CD4-positive, alpha-beta T cell (primary cell): ENCODE measurements at regions not wholly inside any gene's neighbourhood (a gene's known extent, or its start where the extent isn't known, plus 50 kb on each side); places are given as distances from the start of the nearest gene placed in this dataset.

ENCODE experiments used
- ATAC-seq: fragments of 200-7000 bp; cut with Tn5 transposase; one replicate; pipeline ENCODE4 v1.10.0; 2022; ENCODE audit warnings: mild to moderate bottlenecking; ENCODE audit not compliant: poor library complexity
- CTCF ChIA-PET: fragments of 350-600 bp; sonication (Branson Sonifier 250); formaldehyde crosslinking; loops from one replicate; lab custom pipeline; 2021; ENCODE audit warnings: antibody characterized with exemption, inconsistent platforms; lab: Charles Lee
- POLR2A ChIA-PET: fragments of 350-600 bp; sonication (Branson Sonifier 250); formaldehyde crosslinking; loops from one replicate; lab custom pipeline; 2021; ENCODE audit warnings: antibody characterized with exemption, inconsistent platforms; lab: Charles Lee
- DNase-seq, 14 experiments: peaks; one replicate each; pipeline ENCODE4 v3.0.0-alpha.2; 2013 to 2020; ENCODE audit warnings: mixed read lengths in 2 of 14
- H3K27ac ChIP-seq, 2 donors: one replicate each; pipeline versions ENCODE4 v1.5.1 to v1.7.0; 2013; ENCODE audit warnings: low read length in 2 of 2, low read depth in 1 of 2, mild to moderate bottlenecking in 1 of 2
- H3K27me3 ChIP-seq, 2 experiments: 1 replicate in 1 of 2; 2 replicates in 1 of 2; pipeline versions ENCODE4 v1.6.1 to v1.7.0; 2013; ENCODE audit warnings: low read length in 2 of 2, control low read depth in 1 of 2, mild to moderate bottlenecking in 1 of 2, moderate library complexity in 1 of 2; ENCODE audit not compliant: insufficient read depth in 2 of 2, control insufficient read depth in 1 of 2
- H3K36me3 ChIP-seq: one replicate; pipeline ENCODE4 v1.6.1; 2013; ENCODE audit warnings: low read length, control low read depth; ENCODE audit not compliant: insufficient read depth
- H3K4me1 ChIP-seq: one replicate; pipeline ENCODE4 v1.6.1; 2013; ENCODE audit warnings: low read length, control low read depth; ENCODE audit not compliant: insufficient read depth
- H3K4me3 ChIP-seq: one replicate; pipeline ENCODE4 v1.5.1; 2013; ENCODE audit warnings: mild to moderate bottlenecking, low read length, moderate library complexity
- H3K9me3 ChIP-seq, 2 experiments: 1 replicate in 1 of 2; 2 replicates in 1 of 2; pipeline versions ENCODE4 v1.6.1 to v1.7.0; 2013; ENCODE audit warnings: low read length in 2 of 2, mild to moderate bottlenecking in 2 of 2, control low read depth in 1 of 2, moderate library complexity in 1 of 2; ENCODE audit not compliant: control insufficient read depth in 1 of 2, insufficient read depth in 1 of 2
- H3K27ac Mint-ChIP-seq: one replicate; pipeline ENCODE4 v1.8.0; 2020; ENCODE audit warnings: mixed read lengths
- H3K27me3 Mint-ChIP-seq: one replicate; pipeline ENCODE4 v1.8.0; 2021; ENCODE audit warnings: mixed read lengths
- H3K36me3 Mint-ChIP-seq: one replicate; pipeline ENCODE4 v1.8.0; 2021; ENCODE audit warnings: low read depth, mixed read lengths
- H3K4me1 Mint-ChIP-seq: one replicate; pipeline ENCODE4 v1.8.0; 2021; ENCODE audit warnings: low read depth, mixed read lengths
- H3K4me3 Mint-ChIP-seq: one replicate; pipeline ENCODE4 v1.8.0; 2020; ENCODE audit warnings: mild to moderate bottlenecking, mixed read lengths
- H3K9me3 Mint-ChIP-seq: one replicate; pipeline ENCODE4 v1.8.0; 2020; ENCODE audit warnings: mixed read lengths
- intact Hi-C, 2 experiments: fragments of 100-400 bp; cut with DNase I in 1 of 2; cut with micrococcal nuclease in 1 of 2; formaldehyde crosslinking; loops; one replicate each; pipeline versions ENCODE4 v1.15.1 to v1.9.0; 2023 to 2025; cut with DNase I, micrococcal nuclease
- TF ChIP-seq, protein P1 (sequence below): fragments of 200-600 bp; IDR thresholded peaks from one replicate; pipeline ENCODE4 v1.8.0; 2022; ENCODE audit warnings: antibody characterized with exemption, mild to moderate bottlenecking

DNA sequence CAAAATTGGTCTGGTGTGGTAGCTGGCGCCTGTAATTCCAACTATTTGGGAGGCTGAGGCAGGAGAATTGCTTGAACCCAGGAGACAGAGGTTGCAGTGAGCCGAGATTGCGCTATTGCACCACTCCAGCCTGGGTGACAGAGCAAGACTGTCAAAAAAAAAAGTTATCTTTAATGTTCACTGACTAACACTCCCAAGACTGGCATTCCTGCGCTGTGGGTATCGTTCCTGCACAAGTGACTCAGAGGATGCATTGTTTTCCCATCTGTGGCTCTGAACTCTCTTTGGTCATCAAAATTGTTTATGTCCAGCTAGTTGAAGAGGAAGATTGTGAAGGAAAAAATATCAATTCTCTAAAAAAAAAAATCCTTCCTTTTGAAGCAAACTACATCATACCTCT, 539.0 kb downstream of the SOX11 start:
- H3K27ac ChIP-seq, result no peak overlapping the region
- DNase-seq, result no peak
- CTCF ChIA-PET, result no interaction called here

DNA sequence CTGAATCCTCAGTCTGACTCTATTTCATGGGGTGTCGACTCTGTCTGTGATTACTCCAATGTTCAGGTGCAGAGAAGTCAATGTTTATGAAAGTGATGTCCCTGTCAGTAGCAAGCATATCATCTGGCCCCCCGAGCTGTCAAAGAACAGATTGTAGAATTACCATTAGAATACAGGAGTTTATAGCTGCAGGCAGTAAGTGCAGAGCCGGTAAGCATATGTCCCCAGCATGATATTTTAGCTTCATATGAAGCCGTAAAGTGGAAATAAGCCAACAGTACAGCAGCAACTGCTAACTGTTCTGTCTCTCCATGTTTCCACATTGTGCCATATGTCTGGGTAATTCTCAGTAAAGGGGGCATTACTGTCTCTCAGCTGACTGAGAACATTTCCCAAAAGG, 541.8 kb downstream of the SOX11 start:
- H3K4me1 Mint-ChIP-seq, result no peaks in the 10 kb centered on the region
- Histone ChIP-seq H3K27ac (no peak overlapping the region), H3K4me1 (no peaks in the 10 kb centered on the region), H3K36me3 (no peaks in the 10 kb centered on the region), H3K27me3 (no peaks in the 10 kb centered on the region), H3K4me3 (no peak overlapping the region), H3K9me3 (peaks cover 0 to 6% of the 10 kb centered on the region in 2 experiments)
- ATAC-seq, result no peak
- ChIA-PET POLR2A (no interaction called here), CTCF (no interaction called here)
- DNase-seq, result no peak
- H3K36me3 Mint-ChIP-seq, result no peaks in the 10 kb centered on the region
- TF ChIP-seq, protein P1, sequence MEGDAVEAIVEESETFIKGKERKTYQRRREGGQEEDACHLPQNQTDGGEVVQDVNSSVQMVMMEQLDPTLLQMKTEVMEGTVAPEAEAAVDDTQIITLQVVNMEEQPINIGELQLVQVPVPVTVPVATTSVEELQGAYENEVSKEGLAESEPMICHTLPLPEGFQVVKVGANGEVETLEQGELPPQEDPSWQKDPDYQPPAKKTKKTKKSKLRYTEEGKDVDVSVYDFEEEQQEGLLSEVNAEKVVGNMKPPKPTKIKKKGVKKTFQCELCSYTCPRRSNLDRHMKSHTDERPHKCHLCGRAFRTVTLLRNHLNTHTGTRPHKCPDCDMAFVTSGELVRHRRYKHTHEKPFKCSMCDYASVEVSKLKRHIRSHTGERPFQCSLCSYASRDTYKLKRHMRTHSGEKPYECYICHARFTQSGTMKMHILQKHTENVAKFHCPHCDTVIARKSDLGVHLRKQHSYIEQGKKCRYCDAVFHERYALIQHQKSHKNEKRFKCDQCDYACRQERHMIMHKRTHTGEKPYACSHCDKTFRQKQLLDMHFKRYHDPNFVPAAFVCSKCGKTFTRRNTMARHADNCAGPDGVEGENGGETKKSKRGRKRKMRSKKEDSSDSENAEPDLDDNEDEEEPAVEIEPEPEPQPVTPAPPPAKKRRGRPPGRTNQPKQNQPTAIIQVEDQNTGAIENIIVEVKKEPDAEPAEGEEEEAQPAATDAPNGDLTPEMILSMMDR, result no peak
- intact Hi-C loops, result no loop called here
- no peak overlapping the region for H3K27ac Mint-ChIP-seq
- H3K9me3 Mint-ChIP-seq, result peaks cover 10% of the 10 kb centered on the region
- no peaks in the 10 kb centered on the region for H3K27me3 Mint-ChIP-seq
- no peak overlapping the region for H3K4me3 Mint-ChIP-seq

More for the DNA sequence above, 539.0 kb downstream of the SOX11 start:
- no peaks in the 10 kb centered on the region for H3K9me3 ChIP-seq
- POLR2A ChIA-PET, result no interaction called here
- Mint-ChIP-seq H3K36me3 (no peaks in the 10 kb centered on the region), H3K4me1 (no peaks in the 10 kb centered on the region), H3K27me3 (no peaks in the 10 kb centered on the region), H3K27ac (no peak overlapping the region), H3K4me3 (no peak overlapping the region), H3K9me3 (peaks cover 7% of the 10 kb centered on the region)
- H3K4me3 ChIP-seq, result no peak overlapping the region
- no peaks in the 10 kb centered on the region for H3K27me3 ChIP-seq
- H3K36me3 ChIP-seq, result no peaks in the 10 kb centered on the region
- no peaks in the 10 kb centered on the region for H3K4me1 ChIP-seq
- intact Hi-C loops, result no loop called here
- no peak for ATAC-seq
- TF ChIP-seq, protein P1, result no peak

DNA sequence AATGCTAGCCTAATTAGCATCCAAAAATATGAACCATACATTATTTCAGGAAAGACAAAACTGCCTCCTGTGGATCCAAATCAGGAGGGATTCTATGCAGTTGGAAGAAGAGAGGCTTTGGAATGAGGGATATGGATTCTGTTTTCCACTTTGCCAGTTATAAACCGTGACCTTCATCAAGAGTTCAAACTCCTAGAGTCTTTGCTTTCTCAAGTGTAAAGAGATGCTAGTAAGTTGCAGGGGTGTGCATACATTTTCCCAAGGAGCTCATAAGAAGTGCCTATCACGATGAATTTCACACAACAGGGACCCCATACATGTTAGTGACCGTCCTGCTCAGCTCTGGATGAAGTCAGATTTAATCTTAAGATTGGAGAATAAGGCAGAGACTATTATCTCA, 542.5 kb downstream of the SOX11 start:
- peaks cover 11% of the 10 kb centered on the region for H3K9me3 Mint-ChIP-seq
- DNase-seq (no peak), ATAC-seq (no peak)
- Histone ChIP-seq H3K27ac (no peak overlapping the region), H3K36me3 (no peaks in the 10 kb centered on the region), H3K4me3 (no peak overlapping the region), H3K4me1 (no peaks in the 10 kb centered on the region), H3K9me3 (peaks cover 0 to 6% of the 10 kb centered on the region in 2 experiments), H3K27me3 (no peaks in the 10 kb centered on the region)
- intact Hi-C loops, result no loop called here
- H3K27me3 Mint-ChIP-seq, result no peaks in the 10 kb centered on the region
- TF ChIP-seq, protein P1, result no peak
- no peak overlapping the region for H3K4me3 Mint-ChIP-seq
- ChIA-PET POLR2A (no interaction called here), CTCF (no interaction called here)
- H3K27ac Mint-ChIP-seq, result no peak overlapping the region
- H3K4me1 Mint-ChIP-seq, result no peaks in the 10 kb centered on the region
- H3K36me3 Mint-ChIP-seq, result no peaks in the 10 kb centered on the region
